ENCODE measurements at regions not wholly inside any gene's neighbourhood (a gene's known extent, or its start where the extent isn't known, plus 50 kb on each side); places are given as distances from the start of the nearest gene placed in this dataset.
A peak's percentile ranks its signal among the peaks of the same experiment; 100 is the strongest.

DNA sequence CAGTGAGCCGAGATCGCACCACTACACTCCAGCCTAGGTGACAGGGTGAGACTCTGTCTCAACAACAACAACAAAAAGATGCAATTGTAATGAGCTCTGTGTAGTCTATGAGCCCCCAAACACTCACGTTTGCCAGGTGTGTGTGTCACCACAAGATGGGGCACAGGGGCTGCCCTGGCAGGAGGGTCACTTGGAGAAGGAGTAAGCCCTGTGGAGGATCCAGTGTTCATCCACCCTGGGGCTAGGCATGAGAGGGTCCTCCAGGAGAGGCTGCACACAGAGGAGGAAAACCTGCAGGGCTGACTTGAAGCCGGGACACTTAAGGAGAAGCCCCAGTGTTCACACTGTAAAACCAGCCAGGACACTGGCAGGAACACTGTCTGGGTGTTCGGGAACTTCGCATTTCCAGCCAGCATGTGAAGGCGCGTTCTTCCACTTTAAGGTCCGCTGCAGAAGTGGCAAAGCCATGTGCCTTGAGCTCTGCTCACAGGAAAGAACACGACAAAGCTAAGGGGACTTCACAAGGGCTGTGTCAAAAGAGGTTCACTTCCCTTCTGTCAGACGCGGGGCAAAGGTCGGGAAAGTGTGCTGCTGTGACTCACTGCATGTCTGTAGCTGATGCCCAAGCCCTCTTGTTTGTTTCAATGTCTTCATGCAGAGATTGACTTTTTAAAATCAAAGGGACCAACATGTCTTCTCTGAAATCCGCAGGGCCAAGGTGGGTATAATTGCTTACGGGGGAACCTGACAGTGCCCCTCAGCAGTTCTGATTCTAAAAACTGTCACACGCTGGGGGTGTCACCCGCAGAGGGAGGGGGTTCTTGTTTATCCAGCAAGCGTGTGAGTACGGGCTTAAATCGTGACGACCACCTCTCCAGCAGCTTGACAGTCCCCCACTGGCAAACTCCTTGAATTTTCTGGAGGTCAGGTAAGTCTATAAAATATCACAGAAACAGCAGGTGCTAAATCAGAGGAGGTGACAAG lies 102.8 kb downstream of the RIPK4 start (continued):
- TF ChIP-seq, protein P1, sequence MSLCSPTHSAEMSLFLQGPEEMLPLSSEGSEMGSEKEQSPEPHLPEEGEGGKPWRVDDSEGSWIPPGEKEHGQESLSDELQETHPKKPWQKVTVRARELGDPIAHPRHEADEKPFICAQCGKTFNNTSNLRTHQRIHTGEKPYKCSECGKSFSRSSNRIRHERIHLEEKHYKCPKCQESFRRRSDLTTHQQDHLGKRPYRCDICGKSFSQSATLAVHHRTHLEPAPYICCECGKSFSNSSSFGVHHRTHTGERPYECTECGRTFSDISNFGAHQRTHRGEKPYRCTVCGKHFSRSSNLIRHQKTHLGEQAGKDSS (CRISPR knock-in tag; IDR thresholded peaks at IDR 0.05; ENCODE audit: borderline replicate concordance, low read depth) = no peak
- TF ChIP-seq ZNF530 (CRISPR knock-in tag; IDR thresholded peaks at IDR 0.05; ENCODE audit: low read depth) (no peak), AHR (CRISPR knock-in tag; IDR thresholded peaks at IDR 0.05) (no peak), ZNF678 (CRISPR knock-in tag; IDR thresholded peaks at IDR 0.05) (no peak), ZNF672 (CRISPR knock-in tag; IDR thresholded peaks at IDR 0.05) (no peak), ZNF776 (CRISPR knock-in tag; IDR thresholded peaks at IDR 0.05) (no peak), ZFP37 (CRISPR knock-in tag; IDR thresholded peaks at IDR 0.05; ENCODE audit: borderline replicate concordance) (no peak), POLR2G (IDR thresholded peaks at IDR 0.05; ENCODE audit: low read depth, low read length) (no peak), ATAD3A (CRISPR knock-in tag; IDR thresholded peaks at IDR 0.05) (no peak), ERF (CRISPR knock-in tag; IDR thresholded peaks at IDR 0.05) (no peak), TOE1 (CRISPR knock-in tag; IDR thresholded peaks at IDR 0.05) (no peak), ZNF788 (CRISPR knock-in tag; IDR thresholded peaks at IDR 0.05; ENCODE audit: borderline replicate concordance) (no peak), KMT2A (CRISPR knock-in tag; IDR thresholded peaks at IDR 0.05) (no peak), HNF4A (CRISPR knock-in tag; IDR thresholded peaks at IDR 0.05) (peak; percentile 75), ZNF333 (CRISPR knock-in tag; IDR thresholded peaks at IDR 0.05; ENCODE audit: borderline replicate concordance) (no peak), SRY (CRISPR knock-in tag; IDR thresholded peaks at IDR 0.05) (no peak), DNMT1 (CRISPR knock-in tag; IDR thresholded peaks at IDR 0.05) (no peak), ZNF746 (CRISPR knock-in tag; IDR thresholded peaks at IDR 0.05) (no peak)
- TF ChIP-seq, protein P2, sequence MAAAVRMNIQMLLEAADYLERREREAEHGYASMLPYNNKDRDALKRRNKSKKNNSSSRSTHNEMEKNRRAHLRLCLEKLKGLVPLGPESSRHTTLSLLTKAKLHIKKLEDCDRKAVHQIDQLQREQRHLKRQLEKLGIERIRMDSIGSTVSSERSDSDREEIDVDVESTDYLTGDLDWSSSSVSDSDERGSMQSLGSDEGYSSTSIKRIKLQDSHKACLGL (CRISPR knock-in tag; IDR thresholded peaks at IDR 0.05) = no peak
- TF ChIP-seq, protein P3, sequence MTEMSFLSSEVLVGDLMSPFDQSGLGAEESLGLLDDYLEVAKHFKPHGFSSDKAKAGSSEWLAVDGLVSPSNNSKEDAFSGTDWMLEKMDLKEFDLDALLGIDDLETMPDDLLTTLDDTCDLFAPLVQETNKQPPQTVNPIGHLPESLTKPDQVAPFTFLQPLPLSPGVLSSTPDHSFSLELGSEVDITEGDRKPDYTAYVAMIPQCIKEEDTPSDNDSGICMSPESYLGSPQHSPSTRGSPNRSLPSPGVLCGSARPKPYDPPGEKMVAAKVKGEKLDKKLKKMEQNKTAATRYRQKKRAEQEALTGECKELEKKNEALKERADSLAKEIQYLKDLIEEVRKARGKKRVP (CRISPR knock-in tag; IDR thresholded peaks at IDR 0.05) = no peak
- TF ChIP-seq, protein P4, sequence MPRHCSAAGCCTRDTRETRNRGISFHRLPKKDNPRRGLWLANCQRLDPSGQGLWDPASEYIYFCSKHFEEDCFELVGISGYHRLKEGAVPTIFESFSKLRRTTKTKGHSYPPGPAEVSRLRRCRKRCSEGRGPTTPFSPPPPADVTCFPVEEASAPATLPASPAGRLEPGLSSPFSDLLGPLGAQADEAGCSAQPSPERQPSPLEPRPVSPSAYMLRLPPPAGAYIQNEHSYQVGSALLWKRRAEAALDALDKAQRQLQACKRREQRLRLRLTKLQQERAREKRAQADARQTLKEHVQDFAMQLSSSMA (CRISPR knock-in tag; IDR thresholded peaks at IDR 0.05) = no peak
- TF ChIP-seq, protein P5, sequence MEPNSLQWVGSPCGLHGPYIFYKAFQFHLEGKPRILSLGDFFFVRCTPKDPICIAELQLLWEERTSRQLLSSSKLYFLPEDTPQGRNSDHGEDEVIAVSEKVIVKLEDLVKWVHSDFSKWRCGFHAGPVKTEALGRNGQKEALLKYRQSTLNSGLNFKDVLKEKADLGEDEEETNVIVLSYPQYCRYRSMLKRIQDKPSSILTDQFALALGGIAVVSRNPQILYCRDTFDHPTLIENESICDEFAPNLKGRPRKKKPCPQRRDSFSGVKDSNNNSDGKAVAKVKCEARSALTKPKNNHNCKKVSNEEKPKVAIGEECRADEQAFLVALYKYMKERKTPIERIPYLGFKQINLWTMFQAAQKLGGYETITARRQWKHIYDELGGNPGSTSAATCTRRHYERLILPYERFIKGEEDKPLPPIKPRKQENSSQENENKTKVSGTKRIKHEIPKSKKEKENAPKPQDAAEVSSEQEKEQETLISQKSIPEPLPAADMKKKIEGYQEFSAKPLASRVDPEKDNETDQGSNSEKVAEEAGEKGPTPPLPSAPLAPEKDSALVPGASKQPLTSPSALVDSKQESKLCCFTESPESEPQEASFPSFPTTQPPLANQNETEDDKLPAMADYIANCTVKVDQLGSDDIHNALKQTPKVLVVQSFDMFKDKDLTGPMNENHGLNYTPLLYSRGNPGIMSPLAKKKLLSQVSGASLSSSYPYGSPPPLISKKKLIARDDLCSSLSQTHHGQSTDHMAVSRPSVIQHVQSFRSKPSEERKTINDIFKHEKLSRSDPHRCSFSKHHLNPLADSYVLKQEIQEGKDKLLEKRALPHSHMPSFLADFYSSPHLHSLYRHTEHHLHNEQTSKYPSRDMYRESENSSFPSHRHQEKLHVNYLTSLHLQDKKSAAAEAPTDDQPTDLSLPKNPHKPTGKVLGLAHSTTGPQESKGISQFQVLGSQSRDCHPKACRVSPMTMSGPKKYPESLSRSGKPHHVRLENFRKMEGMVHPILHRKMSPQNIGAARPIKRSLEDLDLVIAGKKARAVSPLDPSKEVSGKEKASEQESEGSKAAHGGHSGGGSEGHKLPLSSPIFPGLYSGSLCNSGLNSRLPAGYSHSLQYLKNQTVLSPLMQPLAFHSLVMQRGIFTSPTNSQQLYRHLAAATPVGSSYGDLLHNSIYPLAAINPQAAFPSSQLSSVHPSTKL (CRISPR knock-in tag; IDR thresholded peaks at IDR 0.05) = peak; percentile 59

Data from HepG2 (cell line).